GM06990 (cell line): ENCODE measurements at regions not wholly inside any gene's neighbourhood (a gene's known extent, or its start where the extent isn't known, plus 50 kb on each side); places are given as distances from the start of the nearest gene placed in this dataset.

ENCODE experiments used
- DNase-seq: peaks from one replicate; pipeline ENCODE4 v3.0.0-alpha.2; 2011; ENCODE audit not compliant: insufficient read length; ENCODE audit errors: extremely low read depth
- H3K27me3 ChIP-seq: replicated peaks from 2 replicates; pipeline ENCODE4 v1.6.0; 2011; ENCODE audit warnings: low read length; ENCODE audit not compliant: control insufficient read depth, insufficient read depth
- H3K36me3 ChIP-seq: 2 replicates; pipeline ENCODE4 v1.5.1; 2011; ENCODE audit warnings: low read length; ENCODE audit not compliant: control insufficient read depth, insufficient read depth
- H3K4me3 ChIP-seq: replicated peaks from 2 replicates; pipeline ENCODE4 v1.5.1; 2011; ENCODE audit warnings: low read depth, mild to moderate bottlenecking, control low read depth, low read length
- TF ChIP-seq, protein P1 (sequence below): IDR thresholded peaks from 2 replicates; pipeline ENCODE4 v1.5.1; 2011; ENCODE audit warnings: low read length, control low read depth, mild to moderate bottlenecking, inconsistent platforms; ENCODE audit not compliant: insufficient read depth, poor library complexity, severe bottlenecking

DNA sequence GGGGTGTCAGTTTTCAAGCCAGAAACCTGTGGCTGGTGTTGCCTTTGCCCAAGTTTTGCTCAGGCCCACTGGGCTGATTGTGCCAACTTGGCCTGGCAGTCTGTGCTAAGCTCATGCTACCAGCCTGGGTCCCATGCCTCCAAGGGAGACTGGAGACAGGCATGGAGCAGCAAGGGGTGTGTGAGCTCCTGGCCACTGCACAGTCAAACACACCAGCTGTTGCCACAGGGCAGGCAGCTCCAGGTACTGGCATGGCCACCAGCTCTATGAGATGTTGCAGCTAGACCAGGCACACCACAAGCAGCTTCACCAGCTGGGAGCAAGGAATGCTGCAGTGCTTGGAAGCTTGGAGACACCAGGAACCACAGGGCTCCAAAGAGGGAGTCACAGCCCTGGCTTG, 638.8 kb downstream of the PLOD2 start:
- TF ChIP-seq, protein P1, sequence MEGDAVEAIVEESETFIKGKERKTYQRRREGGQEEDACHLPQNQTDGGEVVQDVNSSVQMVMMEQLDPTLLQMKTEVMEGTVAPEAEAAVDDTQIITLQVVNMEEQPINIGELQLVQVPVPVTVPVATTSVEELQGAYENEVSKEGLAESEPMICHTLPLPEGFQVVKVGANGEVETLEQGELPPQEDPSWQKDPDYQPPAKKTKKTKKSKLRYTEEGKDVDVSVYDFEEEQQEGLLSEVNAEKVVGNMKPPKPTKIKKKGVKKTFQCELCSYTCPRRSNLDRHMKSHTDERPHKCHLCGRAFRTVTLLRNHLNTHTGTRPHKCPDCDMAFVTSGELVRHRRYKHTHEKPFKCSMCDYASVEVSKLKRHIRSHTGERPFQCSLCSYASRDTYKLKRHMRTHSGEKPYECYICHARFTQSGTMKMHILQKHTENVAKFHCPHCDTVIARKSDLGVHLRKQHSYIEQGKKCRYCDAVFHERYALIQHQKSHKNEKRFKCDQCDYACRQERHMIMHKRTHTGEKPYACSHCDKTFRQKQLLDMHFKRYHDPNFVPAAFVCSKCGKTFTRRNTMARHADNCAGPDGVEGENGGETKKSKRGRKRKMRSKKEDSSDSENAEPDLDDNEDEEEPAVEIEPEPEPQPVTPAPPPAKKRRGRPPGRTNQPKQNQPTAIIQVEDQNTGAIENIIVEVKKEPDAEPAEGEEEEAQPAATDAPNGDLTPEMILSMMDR: no peak
- Histone ChIP-seq H3K27me3 (no peaks in the 10 kb centered on the region), H3K36me3 (no peaks in the 10 kb centered on the region), H3K4me3 (no peak overlapping the region)
- DNase-seq: no peak

- no peak for DNase-seq
Observed at GRCh38 chr3:145522893-145523651, 637.9 kb downstream of the PLOD2 start.

GRCh38 chr3:145531548-145531947, 629.4 kb downstream of the PLOD2 start:
- H3K36me3 ChIP-seq: no peaks in the 10 kb centered on the region
- no peak for DNase-seq
- H3K4me3 ChIP-seq: no peak overlapping the region
- no peaks in the 10 kb centered on the region for H3K27me3 ChIP-seq
- TF ChIP-seq, protein P1: no peak

More at GRCh38 chr3:145522893-145523651, 637.9 kb downstream of the PLOD2 start:
- TF ChIP-seq, protein P1: no peak
- no peak overlapping the region for H3K4me3 ChIP-seq
- H3K36me3 ChIP-seq: no peaks in the 10 kb centered on the region
- H3K27me3 ChIP-seq: no peaks in the 10 kb centered on the region

DNA sequence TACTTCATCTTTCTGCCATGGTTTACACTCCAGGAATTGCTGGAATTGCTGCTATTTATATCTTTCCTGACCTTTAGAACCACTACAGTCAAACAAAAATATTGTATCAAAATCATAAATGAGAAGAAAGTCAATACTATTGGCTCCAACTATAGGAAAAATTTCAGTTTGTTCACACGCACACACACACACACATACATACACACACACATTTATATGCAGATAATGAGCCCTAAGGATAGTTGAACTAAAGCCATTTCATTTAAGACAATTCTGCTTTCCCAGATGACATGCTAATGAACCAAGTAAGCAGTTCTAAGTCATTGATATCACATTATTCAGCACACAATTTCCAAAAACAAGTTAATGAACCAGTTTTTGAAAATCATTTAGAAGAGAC, 627.3 kb downstream of the PLOD2 start:
- TF ChIP-seq, protein P1: no peak
- no peak for DNase-seq
- Histone ChIP-seq H3K27me3 (no peaks in the 10 kb centered on the region), H3K36me3 (no peaks in the 10 kb centered on the region), H3K4me3 (no peak overlapping the region)

GRCh38 chr3:145536461-145536860, 624.5 kb downstream of the PLOD2 start:
- Histone ChIP-seq H3K4me3 (no peak overlapping the region), H3K36me3 (no peaks in the 10 kb centered on the region), H3K27me3 (no peaks in the 10 kb centered on the region)
- TF ChIP-seq, protein P1: no peak
- no peak for DNase-seq
